ENCODE measurements at regions not wholly inside any gene's neighbourhood (a gene's known extent, or its start where the extent isn't known, plus 50 kb on each side); places are given as distances from the start of the nearest gene placed in this dataset.

DNA sequence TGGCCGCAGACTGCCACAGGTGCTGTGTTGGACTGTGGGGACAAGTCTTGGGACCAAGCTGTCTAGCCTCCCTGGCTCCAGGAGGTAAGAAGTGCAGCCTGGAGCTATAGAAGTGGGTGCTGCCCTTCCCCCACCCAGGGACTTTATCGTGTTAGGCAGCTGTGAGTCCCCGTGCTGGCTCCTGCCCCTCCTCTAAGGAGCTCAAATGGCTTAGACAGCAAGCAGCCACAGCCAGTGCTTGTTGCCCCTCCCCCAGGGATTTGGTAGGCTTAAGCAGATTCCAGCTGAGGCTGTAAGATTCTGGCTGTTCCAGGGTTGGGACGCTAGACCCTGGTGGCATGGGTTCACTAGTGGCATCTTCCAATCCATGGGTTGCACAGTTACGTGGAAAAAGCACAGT, 979.4 kb upstream of the PCDH10 start:
- H3K4me3 ChIP-seq: no peak overlapping the region
- no peak for DNase-seq (ENCODE audit: low spot score)
- no peak overlapping the region for H3K27ac ChIP-seq
- H3K4me1 ChIP-seq: no peaks in the 10 kb centered on the region
- H3K36me3 ChIP-seq: no peaks in the 10 kb centered on the region
- H3K9me3 ChIP-seq: no peaks in the 10 kb centered on the region
- H3K27me3 ChIP-seq: no peaks in the 10 kb centered on the region
- no peak for TF ChIP-seq CTCF (IDR thresholded peaks at IDR 0.05)

DNA sequence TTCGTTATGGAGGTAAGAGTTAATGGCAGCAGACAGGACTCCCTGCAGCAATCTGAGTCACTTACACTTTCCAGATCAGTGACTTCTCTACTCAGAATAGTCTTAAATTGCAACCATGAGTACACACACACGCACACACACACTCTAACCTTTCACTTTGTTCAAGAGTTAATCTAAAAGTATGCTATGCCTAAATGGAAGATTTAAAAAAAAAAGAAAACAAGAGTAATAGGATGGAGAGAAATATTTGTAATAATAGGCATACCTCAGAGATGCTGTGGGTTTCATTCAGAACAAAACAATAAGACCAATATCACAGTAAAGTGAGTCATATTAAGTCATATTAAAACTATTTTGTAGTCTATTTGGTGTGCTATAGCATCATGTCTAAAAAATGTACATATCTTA, 969.1 kb upstream of the PCDH10 start:
- Histone ChIP-seq H3K4me1 (no peaks in the 10 kb centered on the region), H3K36me3 (no peaks in the 10 kb centered on the region), H3K9me3 (peaks cover 0 to 6% of the 10 kb centered on the region in 2 donors), H3K27me3 (no peaks in the 10 kb centered on the region), H3K27ac (no peak overlapping the region), H3K4me3 (no peak overlapping the region)
- no peak for DNase-seq (ENCODE audit: low spot score)
- no peak for TF ChIP-seq CTCF (IDR thresholded peaks at IDR 0.05)

DNA sequence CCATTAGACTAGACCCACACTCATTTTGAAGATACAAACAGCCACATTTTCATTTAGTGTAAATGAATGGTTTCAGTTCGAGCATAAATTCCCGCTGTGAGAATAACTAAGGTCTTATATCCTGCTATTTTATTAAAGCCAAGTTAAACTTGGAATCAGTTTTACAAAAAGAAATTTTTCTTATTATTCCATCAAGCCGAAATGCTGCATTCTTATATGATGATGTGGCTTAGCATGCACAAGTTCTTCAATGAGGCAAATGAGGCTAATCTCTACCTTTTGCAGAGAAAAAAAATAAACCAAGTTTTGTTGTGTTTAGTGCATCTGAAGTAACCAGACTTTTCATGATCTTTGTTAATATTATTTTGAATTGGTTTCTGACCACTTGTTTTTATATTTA, 953.9 kb upstream of the PCDH10 start:
- TF ChIP-seq CTCF (IDR thresholded peaks at IDR 0.05): no peak
- H3K4me3 ChIP-seq: no peak overlapping the region
- H3K36me3 ChIP-seq: no peaks in the 10 kb centered on the region
- H3K27ac ChIP-seq: no peak overlapping the region
- H3K27me3 ChIP-seq: no peaks in the 10 kb centered on the region
- no peaks in the 10 kb centered on the region for H3K9me3 ChIP-seq
- no peaks in the 10 kb centered on the region for H3K4me1 ChIP-seq
- no peak for DNase-seq (ENCODE audit: low spot score)

DNA sequence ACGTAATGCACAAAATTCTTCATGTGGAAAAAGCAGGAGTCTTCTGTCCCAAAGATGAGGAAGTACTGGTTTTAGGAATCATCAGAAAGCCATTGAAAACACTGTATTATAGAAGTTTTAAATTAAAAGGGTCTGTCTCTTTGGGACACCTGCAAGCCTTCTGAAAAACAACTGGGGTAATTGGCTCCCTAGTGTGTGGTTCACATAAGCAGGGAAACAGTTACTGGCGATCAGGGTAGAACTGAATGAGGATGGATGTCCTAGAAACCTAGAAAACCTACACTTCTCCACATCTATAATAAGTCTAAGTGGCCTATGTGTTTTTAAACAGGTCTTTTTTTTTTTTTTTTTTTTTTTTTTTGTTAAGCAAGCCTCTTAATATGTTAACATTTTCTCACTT, 945.5 kb upstream of the PCDH10 start:
- Histone ChIP-seq H3K36me3 (no peaks in the 10 kb centered on the region), H3K27ac (no peak overlapping the region), H3K4me1 (no peaks in the 10 kb centered on the region), H3K4me3 (no peak overlapping the region), H3K27me3 (no peaks in the 10 kb centered on the region), H3K9me3 (no peaks in the 10 kb centered on the region)
- DNase-seq (ENCODE audit: low spot score): no peak
- no peak for TF ChIP-seq CTCF (IDR thresholded peaks at IDR 0.05)

DNA sequence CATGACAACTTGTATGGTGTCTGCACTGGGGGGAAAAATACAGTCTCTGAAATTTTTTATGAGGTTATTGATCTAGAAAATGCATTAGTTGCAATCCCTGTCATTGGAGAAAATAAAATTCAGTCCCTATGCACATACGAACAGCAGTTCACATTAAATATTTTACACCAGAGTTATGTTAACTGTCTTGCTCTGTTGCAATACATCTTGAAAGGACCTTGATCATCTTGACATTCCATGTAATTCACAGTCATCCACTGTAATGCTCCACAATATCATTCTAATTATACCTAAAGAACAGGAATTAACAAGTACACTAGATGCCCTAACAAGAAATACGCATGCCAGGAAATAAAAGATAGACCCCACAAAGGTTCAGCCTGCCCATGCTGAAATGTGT, 934.6 kb upstream of the PCDH10 start:
- no peak for TF ChIP-seq CTCF (IDR thresholded peaks at IDR 0.05)
- Histone ChIP-seq H3K4me1 (no peaks in the 10 kb centered on the region), H3K27ac (no peak overlapping the region), H3K9me3 (no peaks in the 10 kb centered on the region), H3K36me3 (no peaks in the 10 kb centered on the region), H3K4me3 (no peak overlapping the region), H3K27me3 (no peaks in the 10 kb centered on the region)
- no peak for DNase-seq (ENCODE audit: low spot score)

DNA sequence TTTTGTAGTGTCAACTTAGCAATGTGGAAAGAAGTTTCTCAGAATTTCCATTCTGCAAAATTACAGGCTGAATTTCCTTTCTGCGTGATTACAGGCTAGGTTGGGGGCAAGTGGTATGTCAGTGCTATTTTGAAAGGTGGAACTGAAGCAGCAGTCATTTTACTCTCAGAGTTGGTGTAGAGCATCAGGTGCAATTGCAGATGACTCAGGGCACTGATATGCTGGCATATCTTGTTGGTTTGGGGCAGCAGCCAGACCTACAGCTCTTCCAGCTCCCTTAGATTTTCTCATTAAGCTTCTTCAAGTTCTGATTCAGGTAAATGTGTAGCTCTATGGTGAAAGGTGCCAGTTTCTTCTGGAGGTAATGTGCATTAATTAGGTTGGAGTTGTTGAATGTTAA, 930.7 kb upstream of the PCDH10 start:
- TF ChIP-seq CTCF (IDR thresholded peaks at IDR 0.05): no peak
- no peaks in the 10 kb centered on the region for H3K9me3 ChIP-seq
- H3K27me3 ChIP-seq: no peaks in the 10 kb centered on the region
- no peaks in the 10 kb centered on the region for H3K4me1 ChIP-seq
- no peak for DNase-seq (ENCODE audit: low spot score)
- H3K4me3 ChIP-seq: no peak overlapping the region
- no peak overlapping the region for H3K27ac ChIP-seq
- no peaks in the 10 kb centered on the region for H3K36me3 ChIP-seq

Measured in right atrium auricular region (tissue), 2 donors.